Cardiac fibroblast (primary cell): ENCODE measurements at regions not wholly inside any gene's neighbourhood (a gene's known extent, or its start where the extent isn't known, plus 50 kb on each side); places are given as distances from the start of the nearest gene placed in this dataset.

Experiments
- DNase-seq, 2 donors: peaks; one replicate each; pipeline versions ENCODE4 v3.0.0 to v3.0.0-alpha.2; 2010; ENCODE audit warnings: low read depth in 2 of 2
- H3K4me3 ChIP-seq, 2 donors: replicated peaks in 1 of 2; 1 replicate in 1 of 2; 2 replicates in 1 of 2; pipeline ENCODE4 v1.5.1; 2011; ENCODE audit warnings: low read depth in 2 of 2, low read length in 2 of 2, mild to moderate bottlenecking in 2 of 2, moderate library complexity in 1 of 2
- TF ChIP-seq, protein P1 (sequence below): IDR thresholded peaks from one replicate; pipeline ENCODE4 v1.5.1; 2011; ENCODE audit warnings: low read depth, mild to moderate bottlenecking, low read length, inconsistent platforms

GRCh38 chr3:177426106-177426877, 229.0 kb upstream of the TBL1XR1 start:
- H3K4me3 ChIP-seq: no peak overlapping the region
- TF ChIP-seq, protein P1, sequence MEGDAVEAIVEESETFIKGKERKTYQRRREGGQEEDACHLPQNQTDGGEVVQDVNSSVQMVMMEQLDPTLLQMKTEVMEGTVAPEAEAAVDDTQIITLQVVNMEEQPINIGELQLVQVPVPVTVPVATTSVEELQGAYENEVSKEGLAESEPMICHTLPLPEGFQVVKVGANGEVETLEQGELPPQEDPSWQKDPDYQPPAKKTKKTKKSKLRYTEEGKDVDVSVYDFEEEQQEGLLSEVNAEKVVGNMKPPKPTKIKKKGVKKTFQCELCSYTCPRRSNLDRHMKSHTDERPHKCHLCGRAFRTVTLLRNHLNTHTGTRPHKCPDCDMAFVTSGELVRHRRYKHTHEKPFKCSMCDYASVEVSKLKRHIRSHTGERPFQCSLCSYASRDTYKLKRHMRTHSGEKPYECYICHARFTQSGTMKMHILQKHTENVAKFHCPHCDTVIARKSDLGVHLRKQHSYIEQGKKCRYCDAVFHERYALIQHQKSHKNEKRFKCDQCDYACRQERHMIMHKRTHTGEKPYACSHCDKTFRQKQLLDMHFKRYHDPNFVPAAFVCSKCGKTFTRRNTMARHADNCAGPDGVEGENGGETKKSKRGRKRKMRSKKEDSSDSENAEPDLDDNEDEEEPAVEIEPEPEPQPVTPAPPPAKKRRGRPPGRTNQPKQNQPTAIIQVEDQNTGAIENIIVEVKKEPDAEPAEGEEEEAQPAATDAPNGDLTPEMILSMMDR: no peak
- peak in 1 of 2 donors; percentile 19 for DNase-seq

GRCh38 chr3:177426878-177427495, 229.7 kb upstream of the TBL1XR1 start:
- no peak for DNase-seq
- no peak overlapping the region for H3K4me3 ChIP-seq
- TF ChIP-seq, protein P1: no peak

GRCh38 chr3:177427540-177427939, 230.3 kb upstream of the TBL1XR1 start:
- no peak overlapping the region for H3K4me3 ChIP-seq
- TF ChIP-seq, protein P1: no peak
- DNase-seq: peak in 1 of 2 donors; percentile 55

DNA sequence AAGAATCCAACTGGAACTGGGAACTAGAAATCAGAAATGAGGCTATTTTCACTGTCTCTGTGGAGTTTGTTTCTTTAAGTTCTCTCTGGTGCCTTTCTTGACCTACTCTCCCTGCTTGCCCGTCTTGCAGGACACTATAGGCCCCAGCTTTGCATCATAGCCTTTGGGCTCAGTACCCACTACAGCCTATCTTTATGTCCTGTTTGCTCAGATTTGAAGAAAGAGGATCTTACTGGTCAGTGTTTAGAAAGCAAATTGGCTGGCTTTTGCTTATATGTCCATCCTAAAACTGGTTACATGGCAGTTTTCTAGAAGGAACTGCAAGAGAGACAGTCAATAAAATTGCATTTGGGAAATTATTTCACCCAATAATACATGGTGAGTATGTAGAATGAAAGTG, 231.8 kb upstream of the TBL1XR1 start:
- no peak for DNase-seq
- TF ChIP-seq, protein P1: no peak
- H3K4me3 ChIP-seq: no peak overlapping the region

DNA sequence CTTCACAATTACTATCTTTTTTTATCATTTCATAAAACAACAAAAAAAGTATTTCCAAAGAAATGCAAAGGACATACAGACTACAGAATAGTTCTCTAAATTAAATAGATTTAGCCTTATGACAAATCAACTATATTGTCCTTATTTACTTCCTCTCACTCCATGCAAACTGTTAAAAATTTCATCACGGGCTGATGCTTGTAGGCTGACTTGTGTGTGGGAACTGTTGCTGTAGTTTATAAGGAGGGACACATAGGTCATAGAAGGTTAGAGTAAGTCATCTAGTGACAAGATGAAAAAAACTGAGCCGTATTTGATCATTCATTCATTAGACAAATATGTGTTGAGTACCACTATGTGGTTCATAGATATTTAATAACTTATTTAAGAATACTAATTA, 232.5 kb upstream of the TBL1XR1 start:
- DNase-seq: no peak
- TF ChIP-seq, protein P1: no peak
- no peak overlapping the region for H3K4me3 ChIP-seq

- no peak overlapping the region for H3K4me3 ChIP-seq
- TF ChIP-seq, protein P1: no peak
- no peak for DNase-seq
Observed at GRCh38 chr3:177430653-177431052, 233.4 kb upstream of the TBL1XR1 start.
